Urothelium cell line (cell line): ENCODE measurements at regions not wholly inside any gene's neighbourhood (a gene's known extent, or its start where the extent isn't known, plus 50 kb on each side); places are given as distances from the start of the nearest gene placed in this dataset.
"Not testable (repeated sequence)": the region's sequence is repeated elsewhere in the genome, so short reads cannot be mapped to it uniquely, and the experiment has no call there.

ENCODE experiments used
- DNase-seq: peaks from one replicate; pipeline ENCODE4 v3.0.0; 2011; ENCODE audit warnings: low spot score, mixed read lengths
- FAIRE-seq: peaks from 2 replicates; lab custom pipeline; 2011; peaks lifted over from hg19 to GRCh38; lab: Jason Lieb, UNC

DNA sequence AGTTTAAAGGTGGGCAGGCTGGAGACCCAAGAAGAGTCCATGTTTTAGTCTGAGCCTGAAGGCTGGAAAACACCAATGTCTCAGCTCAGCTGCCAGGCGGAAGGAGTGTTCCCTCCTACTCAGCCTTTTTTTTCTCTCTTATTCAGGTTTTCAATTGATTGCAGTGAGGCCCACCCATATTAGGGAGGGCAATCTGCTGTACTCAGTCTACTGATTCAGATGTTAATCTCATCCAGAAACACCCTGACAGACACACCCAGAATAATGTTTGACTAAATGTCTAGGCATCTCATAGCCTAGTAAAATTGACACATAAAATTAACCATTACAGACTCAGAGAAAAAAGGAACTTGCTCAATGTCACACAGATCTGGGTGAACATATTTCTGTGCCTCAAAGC, 347.1 kb downstream of the GBA3 start:
- FAIRE-seq (no peak), DNase-seq (no peak)

DNA sequence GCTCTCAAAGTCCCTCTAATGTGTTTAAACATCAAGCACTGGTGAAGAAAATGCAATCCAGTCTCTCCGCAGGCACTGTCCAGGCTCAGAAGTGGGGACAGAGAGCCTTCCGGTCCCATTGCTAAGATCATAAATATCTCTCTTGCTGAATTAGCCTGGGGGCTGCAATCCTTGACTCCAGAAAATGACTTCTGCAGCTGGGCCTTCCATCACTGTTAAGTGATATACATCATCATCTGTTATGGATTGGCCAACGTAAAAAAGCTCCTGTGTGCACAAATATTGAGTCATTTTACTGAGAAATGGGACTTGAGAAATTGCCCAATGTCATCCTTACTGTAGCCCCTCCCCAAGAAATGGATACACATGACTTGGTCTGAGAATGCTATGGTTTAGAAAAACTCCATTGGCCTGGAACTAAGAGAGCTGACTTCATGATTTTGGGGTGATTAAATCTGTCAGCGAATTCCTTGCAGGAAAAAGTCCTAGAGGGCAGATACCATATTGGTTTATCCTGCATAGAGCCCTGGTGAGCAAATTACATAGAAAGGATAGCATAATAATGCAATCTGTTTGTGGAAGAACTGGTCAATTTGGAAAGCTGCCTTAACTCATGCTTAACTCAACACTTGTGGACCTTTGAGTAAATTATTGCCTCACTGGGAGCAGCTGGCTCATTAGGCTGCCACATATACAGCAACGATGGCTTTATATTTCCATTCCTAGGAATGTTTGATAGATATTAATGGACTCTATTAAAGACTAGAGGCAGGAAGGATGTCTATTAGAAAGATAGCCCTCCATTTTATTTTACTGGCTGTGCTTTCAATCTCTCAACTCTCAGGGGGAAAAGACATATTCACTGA, 346.1 kb downstream of the GBA3 start:
- no peak for FAIRE-seq

DNA sequence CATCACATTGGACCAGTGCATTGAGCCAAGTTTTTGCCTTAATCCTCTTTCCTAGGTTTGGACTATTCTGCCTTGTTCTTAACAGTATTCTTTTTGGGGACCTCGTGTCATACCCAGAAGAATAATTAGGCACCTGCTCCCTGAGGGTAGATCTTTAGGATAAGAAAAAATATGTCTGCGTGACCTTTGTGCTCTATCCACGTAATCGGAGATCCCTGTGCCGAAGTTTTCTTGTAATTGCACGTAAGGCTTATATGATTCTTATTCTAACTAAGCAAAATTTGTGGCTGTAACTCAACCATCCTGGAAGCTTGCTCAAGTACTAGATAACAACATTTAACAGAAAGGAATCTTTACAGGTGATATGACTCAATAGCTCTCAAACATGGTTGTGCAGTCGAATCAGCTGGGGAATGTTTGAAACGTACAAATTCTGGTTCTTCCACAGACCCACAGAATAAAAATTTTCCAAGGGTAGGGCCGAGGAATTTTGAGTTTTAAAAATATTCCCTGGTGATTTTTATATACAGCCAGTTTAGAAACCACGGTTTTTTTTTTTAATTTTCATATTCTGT, 344.3 kb downstream of the GBA3 start:
- DNase-seq (no peak), FAIRE-seq (no peak)

More for the DNA sequence above, 346.1 kb downstream of the GBA3 start:
- no peak for DNase-seq

DNA sequence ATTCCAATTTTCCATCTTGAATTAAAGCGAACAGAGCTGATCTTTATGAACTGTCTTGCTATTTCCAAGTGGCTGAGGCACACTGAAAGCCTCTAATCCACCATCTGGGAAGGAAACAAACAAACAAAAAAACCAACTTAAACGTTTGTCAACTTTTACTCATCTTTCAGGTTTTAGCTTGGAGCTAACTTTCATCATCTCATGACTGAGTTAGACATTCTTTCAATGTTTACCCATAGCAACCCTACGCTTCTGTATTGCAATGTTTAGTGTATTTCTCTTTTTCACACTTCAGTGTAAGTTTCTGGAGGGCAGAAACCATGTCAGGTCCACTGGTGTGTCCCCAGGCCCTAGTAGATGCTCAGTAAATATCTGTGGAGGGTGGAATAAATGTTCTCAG, 343.8 kb downstream of the GBA3 start:
- DNase-seq (no peak), FAIRE-seq (no peak)

DNA sequence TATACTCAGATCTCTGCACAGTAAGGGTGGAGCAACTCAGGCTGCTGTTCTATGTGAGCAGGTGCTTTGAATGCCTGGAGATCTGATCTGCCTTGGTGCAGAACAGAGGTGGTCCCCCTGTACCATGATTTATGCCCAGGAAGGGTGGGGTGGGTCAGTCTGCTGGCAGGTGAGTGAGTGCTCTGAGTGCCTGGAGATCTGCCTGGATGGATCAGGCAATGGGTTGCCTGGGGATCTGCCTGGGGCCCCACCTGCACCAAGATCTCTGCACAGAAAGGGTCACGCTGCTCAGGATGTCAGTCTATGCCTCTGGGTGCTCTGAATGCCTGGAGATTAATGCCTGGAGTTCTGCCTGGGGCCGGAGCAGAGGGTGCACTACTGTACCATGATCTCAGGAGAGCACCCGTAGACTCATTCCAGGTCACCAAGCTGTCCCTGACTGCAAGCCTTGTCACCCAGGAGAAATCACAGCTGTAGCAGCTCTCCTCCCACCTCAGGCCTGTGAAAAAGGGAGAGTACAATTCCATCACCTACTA, 342.9 kb downstream of the GBA3 start:
- DNase-seq (no peak), FAIRE-seq (no peak)

DNA sequence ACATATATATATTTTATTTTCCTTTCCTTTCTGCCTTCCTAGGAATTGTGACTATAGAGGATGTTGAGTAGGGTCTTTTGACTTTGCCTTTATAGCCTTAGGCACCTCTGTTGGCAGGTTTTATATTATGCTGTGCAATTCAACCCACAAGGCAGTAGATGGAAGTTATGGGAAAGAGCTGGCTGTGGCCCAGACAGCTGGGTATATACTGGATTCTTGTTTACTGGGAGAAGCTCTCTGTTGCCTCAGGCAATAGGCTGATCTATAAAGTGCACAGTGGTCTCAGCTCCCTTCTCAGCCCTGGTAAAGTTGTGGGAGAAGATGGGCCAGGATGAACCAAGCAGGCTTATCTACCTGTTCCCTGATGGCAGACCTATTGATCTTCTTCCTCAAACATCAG, 342.0 kb downstream of the GBA3 start:
- DNase-seq (no peak), FAIRE-seq (no peak)

DNA sequence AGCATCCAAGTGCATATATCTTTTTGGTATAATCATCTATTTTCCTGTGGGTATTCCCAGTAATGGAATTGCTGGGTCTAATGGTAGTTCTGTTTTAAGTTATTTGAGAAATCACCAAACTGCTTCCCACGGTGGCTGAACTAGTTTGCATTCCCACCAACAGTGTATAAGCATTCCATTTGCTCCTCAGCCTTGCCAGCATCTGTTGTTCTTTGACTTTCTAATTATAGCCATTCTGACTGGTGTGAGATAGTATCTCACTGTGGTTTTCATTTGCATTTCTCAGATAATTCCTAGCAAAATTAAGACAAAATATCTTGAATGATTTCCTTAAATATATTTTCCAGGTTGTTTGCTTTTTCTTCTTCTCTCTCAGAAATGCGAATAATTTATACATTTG, 341.1 kb downstream of the GBA3 start:
- no peak for FAIRE-seq
- no peak for DNase-seq

DNA sequence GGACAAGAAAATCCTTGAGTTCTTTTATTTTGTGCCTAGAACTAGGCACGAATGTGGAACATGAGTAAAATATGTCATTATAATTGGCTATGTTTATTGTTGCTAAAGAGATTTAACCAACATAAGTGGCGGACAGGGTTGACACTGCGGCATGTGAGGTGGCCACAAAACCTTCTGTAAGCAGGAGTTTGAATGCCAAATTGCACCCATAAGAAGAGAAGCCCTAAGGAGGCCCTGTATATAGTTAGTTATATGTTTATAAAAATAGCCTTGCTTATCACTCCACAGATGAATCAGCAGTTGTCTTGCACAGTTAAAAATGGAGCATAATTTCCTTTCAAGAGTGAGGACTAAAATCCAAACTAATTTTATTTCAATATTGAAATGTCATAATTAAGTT, 336.1 kb downstream of the GBA3 start:
- DNase-seq: no peak
- no peak for FAIRE-seq

DNA sequence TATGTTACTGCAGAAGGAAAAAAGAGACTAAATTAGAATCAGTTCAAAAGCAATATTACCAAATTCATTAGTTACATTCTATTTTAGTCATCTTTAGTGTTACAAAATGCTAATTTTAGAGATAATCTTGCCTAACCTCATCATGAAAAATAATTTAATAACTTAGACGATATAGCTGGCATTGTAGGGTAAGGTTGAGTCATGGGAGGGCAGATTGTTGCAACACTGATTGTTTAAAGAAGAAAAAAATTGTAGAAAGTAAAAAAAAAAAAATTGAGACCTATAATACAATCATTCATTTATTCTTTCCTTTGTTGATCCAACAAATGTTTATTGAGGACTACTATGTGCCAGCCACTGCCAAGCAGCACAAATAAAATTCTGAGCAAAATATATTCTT, 330.9 kb downstream of the GBA3 start:
- DNase-seq: no peak
- FAIRE-seq: no peak

DNA sequence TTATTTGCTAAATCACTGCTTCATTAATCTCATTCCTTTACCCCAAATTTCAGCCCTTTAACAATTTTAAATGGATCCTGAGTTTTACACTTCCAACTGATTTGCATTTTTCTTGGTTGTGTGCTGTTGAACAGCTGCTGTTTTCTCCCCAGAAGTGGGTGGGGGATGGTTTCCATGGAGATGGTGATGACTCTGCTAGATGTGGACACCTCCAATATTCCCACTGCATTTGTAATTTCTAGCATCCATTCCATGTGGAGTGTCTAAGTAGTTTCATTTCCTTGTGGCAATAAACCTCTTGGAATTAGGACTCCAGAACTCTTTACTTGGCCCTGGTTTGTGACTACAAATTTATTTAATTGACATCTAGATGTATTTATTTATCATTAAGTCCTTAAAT, 330.4 kb downstream of the GBA3 start:
- no peak for DNase-seq
- no peak for FAIRE-seq

DNA sequence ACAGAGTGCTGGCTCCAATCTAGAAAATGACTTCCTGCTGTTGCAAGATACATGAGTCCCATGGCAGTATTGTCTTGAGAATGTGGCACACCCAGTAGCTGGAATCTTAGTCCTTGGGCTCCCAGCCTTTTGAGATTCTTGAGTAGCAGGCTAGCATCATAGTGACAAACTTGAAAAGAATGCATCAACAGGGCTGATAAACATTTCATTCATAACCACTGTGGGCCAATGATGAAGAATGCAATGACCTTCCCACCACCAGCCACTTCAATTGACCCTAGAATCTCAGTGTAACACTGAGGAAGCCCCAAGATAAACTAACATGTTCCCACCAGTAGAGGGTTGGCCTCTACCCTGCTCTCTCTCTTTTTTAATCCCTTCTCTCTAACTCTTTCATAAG, 329.3 kb downstream of the GBA3 start:
- DNase-seq (peak; percentile 66), FAIRE-seq (no peak)

DNA sequence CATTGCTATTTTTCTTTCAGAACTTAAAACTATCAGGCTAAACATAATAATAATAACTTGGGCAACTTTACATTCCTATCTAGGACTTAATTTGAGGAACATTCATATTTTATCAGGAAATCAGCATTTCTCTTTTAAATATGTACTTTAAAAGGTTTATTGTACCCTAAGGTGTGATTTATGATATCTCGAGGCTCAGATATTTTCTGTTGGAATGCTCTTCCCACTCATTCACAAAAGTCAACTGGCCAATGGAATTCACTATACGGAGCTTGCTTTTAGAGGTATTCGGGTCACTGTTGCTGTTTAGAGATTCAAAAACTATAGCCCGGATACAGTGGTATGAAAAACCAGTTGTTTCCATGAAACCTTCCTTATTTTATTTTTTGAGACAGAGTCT, 328.3 kb downstream of the GBA3 start:
- FAIRE-seq (no peak), DNase-seq (no peak)

DNA sequence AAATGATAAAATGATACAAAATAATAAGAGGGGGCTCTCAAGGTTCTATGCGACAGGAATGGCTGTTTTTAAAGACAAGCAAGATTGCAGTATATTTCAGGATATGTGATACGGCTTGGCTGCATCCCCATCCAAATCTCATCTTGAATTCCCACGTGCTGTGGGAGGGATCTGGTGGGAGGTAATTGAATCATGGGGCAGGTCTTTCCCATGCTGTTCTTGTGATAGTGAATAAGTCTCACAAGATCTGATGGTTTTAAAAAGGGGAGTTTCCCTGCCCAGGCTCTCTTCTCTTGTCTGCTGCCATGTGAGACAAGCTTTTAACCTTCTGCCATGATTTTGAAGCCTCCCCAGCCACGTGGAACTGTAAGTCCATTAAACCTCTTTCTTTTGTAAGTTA, 327.7 kb downstream of the GBA3 start:
- not testable (repeated sequence) for FAIRE-seq, DNase-seq

DNA sequence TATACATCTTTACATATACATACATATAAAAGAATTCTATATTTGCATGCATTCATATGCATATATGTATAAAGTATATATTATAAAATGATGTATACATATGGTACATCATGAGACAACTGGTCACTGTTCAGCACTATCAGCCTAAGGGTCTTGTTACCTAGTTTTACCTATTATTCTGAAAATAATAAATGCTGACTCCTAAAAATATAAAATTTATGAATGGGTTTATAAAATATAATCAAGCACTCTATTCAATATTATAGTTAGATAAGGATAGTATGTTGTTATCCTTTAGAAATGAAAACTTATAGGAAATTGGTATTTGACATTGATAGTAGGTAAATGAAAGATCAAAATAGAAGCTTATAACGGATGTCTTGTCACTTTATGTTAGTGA, 324.2 kb downstream of the GBA3 start:
- FAIRE-seq (no peak), DNase-seq (no peak)

DNA sequence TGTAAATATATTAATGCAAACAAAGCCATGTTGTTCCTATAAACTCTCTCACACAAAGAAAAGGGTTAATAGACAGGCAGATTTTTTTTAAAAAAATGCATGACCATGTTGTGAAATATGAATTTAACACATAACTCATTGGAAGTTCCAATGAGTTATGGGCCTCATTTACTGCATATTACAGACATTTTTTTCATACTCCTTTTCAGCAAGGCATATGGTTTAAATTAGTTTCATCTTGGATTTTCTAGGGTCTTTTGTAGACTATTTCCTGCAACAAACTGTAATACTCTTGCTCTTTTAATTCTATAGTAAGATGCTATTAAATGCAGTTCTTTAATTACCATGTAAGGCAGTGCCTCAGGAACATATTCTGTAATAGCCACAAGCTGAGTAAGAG, 323.1 kb downstream of the GBA3 start:
- DNase-seq (no peak), FAIRE-seq (no peak)

DNA sequence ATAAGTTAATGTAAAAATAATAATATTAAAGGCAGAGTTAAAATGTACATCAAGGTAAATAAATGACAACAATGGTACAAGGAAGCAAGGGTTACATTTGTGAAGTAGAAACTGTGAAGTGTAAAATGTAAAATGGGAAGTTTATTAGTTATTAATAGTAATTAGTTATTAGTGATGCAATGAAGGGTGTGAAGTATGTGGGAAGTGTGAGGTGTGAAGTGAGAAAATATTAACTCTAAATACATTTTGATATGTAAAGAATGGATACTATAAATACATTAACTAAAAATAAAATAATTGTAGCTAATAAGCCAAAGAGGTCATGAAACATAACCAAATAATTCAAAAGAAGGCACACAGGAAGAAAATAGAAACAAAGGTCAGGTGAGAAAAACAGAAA, 316.4 kb downstream of the GBA3 start:
- FAIRE-seq: no peak
- no peak for DNase-seq

DNA sequence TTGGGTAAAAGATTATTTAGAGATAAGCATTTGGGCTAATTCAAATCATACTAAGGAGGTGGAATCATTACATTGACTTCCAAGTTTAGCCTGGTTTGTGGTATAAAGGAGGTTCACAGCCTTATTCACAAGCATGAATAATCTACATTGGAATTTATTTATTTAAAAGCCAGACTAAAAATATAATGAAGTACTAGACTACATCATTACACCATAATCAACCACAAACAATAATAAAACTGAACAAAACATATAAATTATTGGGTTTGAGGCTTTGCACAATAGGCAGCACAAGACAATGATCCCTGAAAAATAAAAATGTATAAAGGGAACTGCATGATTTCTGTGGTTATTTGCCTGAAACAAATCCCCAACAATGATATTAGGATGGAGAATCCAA, 314.0 kb downstream of the GBA3 start:
- no peak for FAIRE-seq

DNA sequence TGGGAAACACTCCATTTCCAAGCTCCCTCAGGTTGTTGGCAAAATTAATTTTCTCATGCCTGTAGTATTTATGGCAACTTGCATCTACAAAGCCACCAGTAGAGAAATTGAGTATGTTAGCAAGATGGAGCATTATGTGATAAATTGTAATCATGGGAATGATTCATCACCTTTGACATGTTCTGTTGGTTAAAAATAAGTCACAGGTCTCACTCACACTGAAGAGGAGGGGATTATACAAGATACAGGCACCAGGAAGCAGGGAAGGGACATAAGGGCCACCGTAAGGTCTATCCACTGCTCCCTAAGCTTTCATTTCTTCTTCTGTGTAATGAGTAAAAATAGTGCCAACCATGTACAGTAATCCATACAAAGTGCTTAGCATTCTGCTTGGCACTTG, 313.0 kb downstream of the GBA3 start:
- DNase-seq (no peak), FAIRE-seq (no peak)

More for the DNA sequence above, 314.0 kb downstream of the GBA3 start:
- no peak for DNase-seq

DNA sequence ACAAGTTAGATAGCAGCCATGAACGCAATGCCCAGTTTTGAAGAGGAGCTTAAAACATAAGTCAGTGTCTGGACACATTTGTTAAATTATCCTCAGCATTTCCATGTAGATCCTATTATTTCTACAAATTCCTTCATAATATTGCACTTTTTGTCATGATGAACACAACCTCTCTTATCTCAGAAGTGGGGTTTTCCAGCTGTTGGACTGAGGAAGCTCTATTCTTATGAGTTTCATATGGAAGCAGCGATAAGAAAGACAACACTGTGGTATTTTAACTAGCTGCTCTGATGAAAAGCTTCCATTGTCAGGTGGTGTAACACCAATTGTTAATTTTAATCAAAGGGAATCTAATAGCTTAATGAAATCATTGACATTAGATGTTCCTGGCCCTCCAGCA, 308.7 kb downstream of the GBA3 start:
- no peak for FAIRE-seq
- DNase-seq: no peak

DNA sequence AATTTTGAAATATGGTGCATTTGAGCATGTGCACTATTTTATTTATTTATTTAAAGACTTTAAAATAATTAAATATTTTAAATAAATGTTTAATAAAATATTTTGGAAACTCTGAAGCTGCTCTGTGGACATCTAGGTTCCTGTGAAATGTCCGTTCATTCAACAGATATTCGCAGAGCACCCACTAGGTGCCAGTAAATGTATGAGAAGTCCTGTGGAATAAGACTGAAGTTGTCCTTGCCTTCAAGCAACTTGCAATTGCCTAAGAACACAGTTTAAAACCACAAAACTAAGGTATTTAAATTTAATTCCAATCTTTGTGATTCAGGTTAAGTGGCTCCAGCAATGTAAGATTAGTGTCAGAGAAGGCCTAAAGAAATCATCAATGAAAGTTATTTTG, 306.7 kb downstream of the GBA3 start:
- DNase-seq (no peak), FAIRE-seq (no peak)

DNA sequence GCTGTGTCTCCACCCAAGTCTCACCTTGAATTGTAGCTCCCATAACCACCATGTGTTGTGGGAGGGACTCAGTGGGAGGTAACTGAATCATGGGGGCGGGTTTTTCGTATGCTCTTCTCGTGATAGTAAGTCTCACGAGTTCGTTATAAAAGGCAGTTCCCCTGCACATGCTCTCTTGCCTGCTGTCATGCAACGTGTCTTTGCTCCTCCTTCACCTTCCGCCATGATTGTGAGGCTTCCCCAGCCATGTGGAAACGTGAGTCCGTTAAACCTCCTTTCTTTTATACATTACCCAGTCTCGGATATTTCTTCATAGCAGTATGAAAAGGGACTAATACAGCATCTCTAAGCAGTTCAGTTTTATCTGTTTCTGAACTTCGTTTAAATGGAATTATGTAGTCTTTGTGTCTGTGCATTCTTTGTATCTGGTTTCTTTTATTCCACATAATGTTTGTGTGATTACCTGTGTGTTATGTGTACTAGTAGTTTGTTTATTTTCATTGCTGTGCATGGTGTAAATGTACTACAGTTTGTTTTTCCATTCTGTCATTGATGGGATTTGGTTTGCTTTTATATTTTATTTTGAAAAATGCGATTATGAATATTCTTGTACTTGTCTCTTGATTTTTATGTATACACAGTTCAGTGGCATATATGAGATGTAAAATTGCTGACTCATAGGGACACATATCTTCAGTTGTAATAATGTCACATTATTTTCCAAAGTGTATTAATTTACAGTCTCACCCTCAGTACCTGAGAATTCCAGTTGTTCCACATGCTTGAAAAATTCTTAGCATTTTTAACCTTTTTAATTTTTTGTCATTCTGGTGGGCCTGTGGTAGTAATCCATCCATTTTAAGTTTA, 304.9 kb downstream of the GBA3 start:
- FAIRE-seq (no peak), DNase-seq (no peak)
